CD14-positive monocyte (primary cell): ENCODE measurements at regions not wholly inside any gene's neighbourhood (a gene's known extent, or its start where the extent isn't known, plus 50 kb on each side); places are given as distances from the start of the nearest gene placed in this dataset.

Experiments used
- DNase-seq, 3 donors: peaks; one replicate each; pipeline ENCODE4 v3.0.0-alpha.2; 2011 to 2022
- H2AFZ ChIP-seq: 2 replicates; pipeline ENCODE4 v1.6.0; 2012; ENCODE audit warnings: mild to moderate bottlenecking, low read depth, low read length, inconsistent platforms; ENCODE audit not compliant: insufficient read depth, poor library complexity, severe bottlenecking
- H3K27ac ChIP-seq, 2 donors: 1 replicate in 1 of 2; 2 replicates in 1 of 2; pipeline ENCODE4 v1.5.1; 2012 to 2013; ENCODE audit warnings: low read length in 2 of 2, control low read depth in 1 of 2, inconsistent platforms in 1 of 2, low read depth in 1 of 2, mild to moderate bottlenecking in 1 of 2
- H3K27me3 ChIP-seq, 2 donors: one replicate each; pipeline versions ENCODE4 v1.6.0 to v1.6.1; 2011 to 2013; ENCODE audit warnings: low read length in 2 of 2; ENCODE audit not compliant: control insufficient read depth in 2 of 2, insufficient read depth in 2 of 2
- H3K36me3 ChIP-seq, 2 donors: replicated peaks in 1 of 2; 1 replicate in 1 of 2; 2 replicates in 1 of 2; pipeline versions ENCODE4 v1.5.1 to v1.6.1; 2012 to 2013; ENCODE audit warnings: low read length in 2 of 2, control low read depth in 1 of 2, inconsistent platforms in 1 of 2, mild to moderate bottlenecking in 1 of 2; ENCODE audit not compliant: insufficient read depth in 2 of 2, control insufficient read depth in 1 of 2
- H3K4me1 ChIP-seq, 2 donors: 1 replicate in 1 of 2; 2 replicates in 1 of 2; pipeline versions ENCODE4 v1.5.1 to v1.6.1; 2012 to 2013; ENCODE audit warnings: low read length in 2 of 2, control low read depth in 1 of 2, inconsistent platforms in 1 of 2, mild to moderate bottlenecking in 1 of 2, moderate library complexity in 1 of 2; ENCODE audit not compliant: insufficient read depth in 2 of 2, control insufficient read depth in 1 of 2
- H3K4me2 ChIP-seq: replicated peaks from 2 replicates; pipeline ENCODE3; 2012; ENCODE audit warnings: low read length, moderate library complexity, mild to moderate bottlenecking; ENCODE audit not compliant: poor library complexity, severe bottlenecking; ENCODE audit errors: extremely low read depth
- H3K4me3 ChIP-seq, 3 experiments: fragments of 200-600 bp in 1 of 3; sonication (generic) in 1 of 3; replicated peaks in 1 of 3; 1 replicate in 2 of 3; 2 replicates in 1 of 3; pipeline ENCODE4 v1.5.1; 2011 to 2013; ENCODE audit warnings: low read length in 3 of 3, mild to moderate bottlenecking in 3 of 3, control low read depth in 2 of 3, low read depth in 2 of 3, inconsistent platforms in 1 of 3, moderate library complexity in 1 of 3
- H3K79me2 ChIP-seq: 2 replicates; pipeline ENCODE4 v1.6.0; 2012; ENCODE audit warnings: mild to moderate bottlenecking, control low read depth, inconsistent platforms, low read length, moderate library complexity; ENCODE audit not compliant: insufficient read depth
- H3K9ac ChIP-seq: 2 replicates; pipeline ENCODE4 v1.6.0; 2017; ENCODE audit warnings: low read length, mild to moderate bottlenecking; ENCODE audit not compliant: insufficient read depth, poor library complexity, severe bottlenecking
- H3K9me3 ChIP-seq, 2 donors: replicated peaks in 1 of 2; 1 replicate in 1 of 2; 2 replicates in 1 of 2; pipeline versions ENCODE4 v1.5.1 to v1.6.1; 2012 to 2013; ENCODE audit warnings: low read length in 2 of 2, control low read depth in 1 of 2; ENCODE audit not compliant: control insufficient read depth in 1 of 2, insufficient read depth in 1 of 2
- H4K20me1 ChIP-seq: 2 replicates; pipeline ENCODE4 v1.6.0; 2012; ENCODE audit warnings: mild to moderate bottlenecking, low read length, control low read depth, moderate library complexity; ENCODE audit not compliant: insufficient read depth
- H3K27ac Mint-ChIP-seq, 7 donors: one replicate each; pipeline ENCODE4 v1.8.0; 2020; ENCODE audit warnings: mild to moderate bottlenecking in 7 of 7, mixed read lengths in 7 of 7, moderate library complexity in 6 of 7, inconsistent platforms in 2 of 7
- H3K27me3 Mint-ChIP-seq, 3 donors: one replicate each; pipeline ENCODE4 v1.8.0; 2021 to 2022; ENCODE audit warnings: low read depth in 3 of 3, mild to moderate bottlenecking in 3 of 3, mixed read lengths in 3 of 3, moderate library complexity in 3 of 3, inconsistent platforms in 1 of 3
- H3K36me3 Mint-ChIP-seq, 2 donors: one replicate each; pipeline ENCODE4 v1.8.0; 2020; ENCODE audit warnings: mixed read lengths in 2 of 2, inconsistent platforms in 1 of 2, mild to moderate bottlenecking in 1 of 2
- H3K4me1 Mint-ChIP-seq: one replicate; pipeline ENCODE4 v1.8.0; 2020; ENCODE audit warnings: mild to moderate bottlenecking, mixed read lengths
- H3K4me3 Mint-ChIP-seq, 2 donors: one replicate each; pipeline ENCODE4 v1.8.0; 2020; ENCODE audit warnings: mild to moderate bottlenecking in 2 of 2, mixed read lengths in 2 of 2, moderate library complexity in 1 of 2
- H3K9me3 Mint-ChIP-seq, 7 donors: one replicate each; pipeline ENCODE4 v1.8.0; 2020 to 2022; ENCODE audit warnings: mixed read lengths in 7 of 7, mild to moderate bottlenecking in 6 of 7, moderate library complexity in 6 of 7, inconsistent platforms in 2 of 7
- WGBS: methylation state at CpG from one replicate; pipeline ENCODE4 v1.1.5; 2013; ENCODE audit warnings: missing lambda C conversion rate; ENCODE audit not compliant: insufficient coverage; 5-methylcytosine and 5-hydroxymethylcytosine counted together
- intact Hi-C, 2 donors: fragments of 100-400 bp; cut with micrococcal nuclease; formaldehyde crosslinking; loops; one replicate each; pipeline versions ENCODE4 v1.15.0 to v1.15.1; 2023
- TF ChIP-seq, protein P1 (sequence below): fragments of 200-600 bp; IDR thresholded peaks from one replicate; pipeline ENCODE4 v1.8.0; 2022; ENCODE audit warnings: antibody characterized with exemption, mild to moderate bottlenecking

DNA sequence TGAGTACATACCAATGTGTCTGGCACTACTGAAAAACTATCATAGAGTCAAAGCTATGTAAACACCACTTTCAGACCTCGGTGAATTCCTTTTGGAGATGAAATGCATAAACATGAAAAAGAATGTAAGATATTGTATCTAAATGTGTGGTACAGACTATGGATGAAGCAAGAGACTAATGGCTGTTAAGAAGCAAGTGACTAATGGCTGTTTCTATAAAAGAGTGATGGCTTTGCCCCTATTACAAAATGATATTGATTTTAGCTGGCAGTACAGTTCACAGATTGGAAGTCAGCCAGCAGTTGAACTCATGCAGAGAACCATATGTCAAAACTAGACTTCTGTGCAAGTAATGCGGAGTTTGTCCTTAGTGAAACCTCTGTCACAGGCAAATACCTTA, 359.3 kb downstream of the GRXCR1 start:
- no peaks in the 10 kb centered on the region for H3K27me3 Mint-ChIP-seq
- WGBS, result no CpG with 5 or more reads among the region's 2 CpGs

DNA sequence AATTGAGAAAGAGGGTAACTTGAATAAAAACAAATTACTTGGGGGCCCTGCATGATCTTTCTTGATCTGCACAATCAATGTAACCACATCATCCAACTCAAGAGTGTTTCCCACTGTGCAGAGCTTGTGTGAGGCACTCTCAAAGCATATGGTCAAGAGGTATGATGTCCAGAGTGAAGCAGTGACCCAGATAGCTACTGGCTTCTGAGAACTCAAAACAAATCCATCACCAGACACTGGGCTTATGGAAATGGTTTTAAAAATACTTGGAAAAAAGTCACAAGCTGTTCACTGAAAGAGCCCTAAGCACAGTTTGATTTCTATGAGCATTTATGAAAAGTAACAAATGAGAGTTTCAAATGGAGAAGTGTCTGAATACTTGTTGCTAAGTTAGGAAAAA, 361.0 kb downstream of the GRXCR1 start:
- H3K27ac Mint-ChIP-seq, result no peak overlapping the region
- Histone ChIP-seq H4K20me1 (no peaks in the 10 kb centered on the region), H3K4me1 (no peaks in the 10 kb centered on the region), H3K79me2 (no peaks in the 10 kb centered on the region), H2AFZ (no peak overlapping the region), H3K9me3 (peaks cover 5 to 10% of the 10 kb centered on the region in 2 donors), H3K27me3 (no peaks in the 10 kb centered on the region), H3K36me3 (no peaks in the 10 kb centered on the region), H3K4me3 (no peak overlapping the region), H3K9ac (no peak overlapping the region), H3K27ac (no peak overlapping the region), H3K4me2 (no peak overlapping the region)
- intact Hi-C loops, result no loop called here
- H3K4me1 Mint-ChIP-seq, result no peaks in the 10 kb centered on the region
- TF ChIP-seq, protein P1, sequence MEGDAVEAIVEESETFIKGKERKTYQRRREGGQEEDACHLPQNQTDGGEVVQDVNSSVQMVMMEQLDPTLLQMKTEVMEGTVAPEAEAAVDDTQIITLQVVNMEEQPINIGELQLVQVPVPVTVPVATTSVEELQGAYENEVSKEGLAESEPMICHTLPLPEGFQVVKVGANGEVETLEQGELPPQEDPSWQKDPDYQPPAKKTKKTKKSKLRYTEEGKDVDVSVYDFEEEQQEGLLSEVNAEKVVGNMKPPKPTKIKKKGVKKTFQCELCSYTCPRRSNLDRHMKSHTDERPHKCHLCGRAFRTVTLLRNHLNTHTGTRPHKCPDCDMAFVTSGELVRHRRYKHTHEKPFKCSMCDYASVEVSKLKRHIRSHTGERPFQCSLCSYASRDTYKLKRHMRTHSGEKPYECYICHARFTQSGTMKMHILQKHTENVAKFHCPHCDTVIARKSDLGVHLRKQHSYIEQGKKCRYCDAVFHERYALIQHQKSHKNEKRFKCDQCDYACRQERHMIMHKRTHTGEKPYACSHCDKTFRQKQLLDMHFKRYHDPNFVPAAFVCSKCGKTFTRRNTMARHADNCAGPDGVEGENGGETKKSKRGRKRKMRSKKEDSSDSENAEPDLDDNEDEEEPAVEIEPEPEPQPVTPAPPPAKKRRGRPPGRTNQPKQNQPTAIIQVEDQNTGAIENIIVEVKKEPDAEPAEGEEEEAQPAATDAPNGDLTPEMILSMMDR, result no peak
- H3K4me3 Mint-ChIP-seq, result no peak overlapping the region
- DNase-seq, result no peak
- no peaks in the 10 kb centered on the region for H3K36me3 Mint-ChIP-seq
- no peaks in the 10 kb centered on the region for H3K27me3 Mint-ChIP-seq
- H3K9me3 Mint-ChIP-seq, result peaks cover 0 to 12% (median 6%) of the 10 kb centered on the region in 7 donors

More for the DNA sequence above, 359.3 kb downstream of the GRXCR1 start:
- intact Hi-C loops, result no loop called here
- Histone ChIP-seq H3K27me3 (no peaks in the 10 kb centered on the region), H4K20me1 (no peaks in the 10 kb centered on the region), H2AFZ (no peak overlapping the region), H3K36me3 (no peaks in the 10 kb centered on the region), H3K9me3 (peaks cover 5% of the 10 kb centered on the region in 2 donors), H3K4me1 (no peaks in the 10 kb centered on the region), H3K4me2 (no peak overlapping the region), H3K79me2 (no peaks in the 10 kb centered on the region), H3K4me3 (no peak overlapping the region), H3K9ac (no peak overlapping the region), H3K27ac (no peak overlapping the region)
- TF ChIP-seq, protein P1, result no peak
- Mint-ChIP-seq H3K9me3 (peaks cover 0 to 6% (median 3%) of the 10 kb centered on the region in 7 donors), H3K27ac (no peak overlapping the region), H3K4me1 (no peaks in the 10 kb centered on the region), H3K4me3 (no peak overlapping the region), H3K36me3 (no peaks in the 10 kb centered on the region)
- DNase-seq, result no peak
